Mesodermal cell (in vitro differentiated cells): ENCODE measurements at regions not wholly inside any gene's neighbourhood (a gene's known extent, or its start where the extent isn't known, plus 50 kb on each side); places are given as distances from the start of the nearest gene placed in this dataset.
"Not testable (repeated sequence)": the region's sequence is repeated elsewhere in the genome, so short reads cannot be mapped to it uniquely, and the experiment has no call there.

Source experiments
- H3K27ac ChIP-seq: 2 replicates; pipeline ENCODE4 v1.7.0; 2013; ENCODE audit warnings: mild to moderate bottlenecking, low read depth, low read length, moderate library complexity; ENCODE audit not compliant: severe bottlenecking
- H3K36me3 ChIP-seq: 2 replicates; pipeline ENCODE4 v1.7.1; 2013; ENCODE audit warnings: mild to moderate bottlenecking, low read length, moderate library complexity; ENCODE audit not compliant: control insufficient read depth, insufficient read depth
- H3K4me1 ChIP-seq: one replicate; pipeline ENCODE4 v1.7.1; 2013; ENCODE audit warnings: mild to moderate bottlenecking, low read length; ENCODE audit not compliant: insufficient read depth, control insufficient read depth, poor library complexity, severe bottlenecking
- H3K4me3 ChIP-seq: 2 replicates; pipeline ENCODE4 v1.7.0; 2013; ENCODE audit warnings: low read length, control low read depth, mild to moderate bottlenecking; ENCODE audit not compliant: insufficient read depth, poor library complexity, severe bottlenecking; ENCODE audit errors: extremely low read depth
- H3K9me3 ChIP-seq: 2 replicates; pipeline ENCODE4 v1.7.1; 2013; ENCODE audit warnings: mild to moderate bottlenecking, low read length, moderate library complexity; ENCODE audit not compliant: control insufficient read depth
- WGBS, 2 experiments: methylation state at CpG; one replicate each; pipeline ENCODE4 v1.1.5; 2013; ENCODE audit warnings: missing lambda C conversion rate in 2 of 2; ENCODE audit not compliant: insufficient coverage in 2 of 2; 5-methylcytosine and 5-hydroxymethylcytosine counted together

GRCh38 chr4:52510939-52511565 is 148.0 kb downstream of the USP46 start:
- Histone ChIP-seq H3K36me3 (no peaks in the 10 kb centered on the region), H3K27ac (no peak overlapping the region), H3K9me3 (no peaks in the 10 kb centered on the region), H3K4me1 (no peaks in the 10 kb centered on the region), H3K4me3 (no peak overlapping the region)
- WGBS, 2 experiments: 67 to 83% methylated on average over 1 of the region's 3 CpGs

GRCh38 chr4:52511825-52512224 is 147.3 kb downstream of the USP46 start:
- H3K4me1 ChIP-seq: no peaks in the 10 kb centered on the region
- no peak overlapping the region for H3K4me3 ChIP-seq
- 90 to 100% methylated on average over 2 of the region's 2 CpGs for WGBS, 2 experiments
- H3K36me3 ChIP-seq: no peaks in the 10 kb centered on the region
- H3K9me3 ChIP-seq: no peaks in the 10 kb centered on the region
- H3K27ac ChIP-seq: no peak overlapping the region

- 80 to 88% methylated on average over 1 to 2 of the region's 2 CpGs for WGBS, 2 experiments
- no peaks in the 10 kb centered on the region for H3K36me3 ChIP-seq
- no peak overlapping the region for H3K27ac ChIP-seq
- H3K4me1 ChIP-seq: no peaks in the 10 kb centered on the region
- no peaks in the 10 kb centered on the region for H3K9me3 ChIP-seq
- H3K4me3 ChIP-seq: no peak overlapping the region
Measured at GRCh38 chr4:52512291-52512690, 146.8 kb downstream of the USP46 start.

- not testable (repeated sequence) for H3K27ac ChIP-seq, H3K4me3 ChIP-seq, H3K36me3 ChIP-seq, H3K4me1 ChIP-seq, H3K9me3 ChIP-seq
- WGBS, 2 experiments: 84 to 87% methylated on average over 5 to 6 of the region's 6 CpGs
Measured at GRCh38 chr4:52522093-52522492, 137.0 kb downstream of the USP46 start.

GRCh38 chr4:52529983-52530382 is 129.1 kb downstream of the USP46 start:
- Histone ChIP-seq H3K4me3 (no peak overlapping the region), H3K4me1 (no peaks in the 10 kb centered on the region), H3K9me3 (no peaks in the 10 kb centered on the region), H3K27ac (no peak overlapping the region), H3K36me3 (no peaks in the 10 kb centered on the region)
- no CpG with 5 or more reads among the region's 2 CpGs for WGBS, 2 experiments

GRCh38 chr4:52535793-52536192 is 123.3 kb downstream of the USP46 start:
- Histone ChIP-seq H3K36me3 (no peaks in the 10 kb centered on the region), H3K27ac (no peak overlapping the region), H3K4me1 (no peaks in the 10 kb centered on the region), H3K9me3 (no peaks in the 10 kb centered on the region), H3K4me3 (no peak overlapping the region)
- WGBS, 2 experiments: 85 to 94% methylated on average over 3 to 4 of the region's 5 CpGs
